HG02610 (cell line): ENCODE measurements at regions not wholly inside any gene's neighbourhood (a gene's known extent, or its start where the extent isn't known, plus 50 kb on each side); places are given as distances from the start of the nearest gene placed in this dataset.
"Not testable (repeated sequence)": the region's sequence is repeated elsewhere in the genome, so short reads cannot be mapped to it uniquely, and the experiment has no call there.

Source experiments
- ATAC-seq: cut with Tn5 transposase; IDR thresholded peaks from one replicate; pipeline ENCODE4 v1.9.1; 2021; ENCODE audit warnings: mild to moderate bottlenecking, moderate library complexity; ENCODE audit not compliant: unreplicated experiment

- no peak for ATAC-seq
Measured at GRCh38 chr6:167229586-167229985, 61.5 kb upstream of the UNC93A start.

DNA sequence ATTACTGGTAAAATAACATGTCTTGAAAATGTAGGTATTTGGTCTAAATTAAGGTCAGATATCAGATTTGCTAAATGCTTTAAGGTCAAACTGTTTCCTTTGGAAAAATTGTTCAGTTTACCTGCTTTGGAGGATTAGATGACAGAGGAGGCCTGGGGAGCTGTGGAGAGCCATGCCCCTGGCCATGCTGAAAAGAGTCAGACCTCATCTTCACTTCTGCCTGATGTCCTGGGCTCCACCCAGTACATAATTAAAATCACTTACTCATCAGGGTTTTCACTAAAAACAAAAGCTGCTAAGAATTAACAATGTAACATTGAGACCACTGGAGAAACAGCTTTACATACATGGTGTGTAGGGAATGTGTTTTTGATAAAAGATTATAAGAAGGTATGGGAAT lies 60.8 kb upstream of the UNC93A start:
- no peak for ATAC-seq

- no peak for ATAC-seq
Measured at GRCh38 chr6:167232356-167232755, 58.8 kb upstream of the UNC93A start.

- ATAC-seq = no peak
Measured at GRCh38 chr6:167233490-167233889, 57.6 kb upstream of the UNC93A start.

DNA sequence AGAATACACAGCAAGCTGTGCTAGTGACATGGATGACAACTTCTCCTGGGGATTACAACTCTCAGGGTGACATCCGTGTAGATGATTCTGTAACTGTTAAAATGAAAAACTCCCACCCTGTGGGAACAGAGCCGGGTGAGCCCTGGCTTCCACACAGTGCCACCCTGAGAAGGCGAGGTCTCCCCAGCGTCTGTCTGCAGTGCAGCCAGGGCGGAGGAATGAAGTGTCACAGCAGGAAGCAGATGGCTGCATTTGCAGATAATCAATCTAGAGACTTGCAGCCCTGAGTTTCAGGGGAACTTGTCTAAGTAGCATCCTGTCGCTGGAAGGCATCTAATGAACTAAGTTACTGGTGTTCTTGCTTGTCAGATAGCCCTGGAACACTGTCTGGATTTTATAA lies 56.5 kb upstream of the UNC93A start:
- ATAC-seq = not testable (repeated sequence)

DNA sequence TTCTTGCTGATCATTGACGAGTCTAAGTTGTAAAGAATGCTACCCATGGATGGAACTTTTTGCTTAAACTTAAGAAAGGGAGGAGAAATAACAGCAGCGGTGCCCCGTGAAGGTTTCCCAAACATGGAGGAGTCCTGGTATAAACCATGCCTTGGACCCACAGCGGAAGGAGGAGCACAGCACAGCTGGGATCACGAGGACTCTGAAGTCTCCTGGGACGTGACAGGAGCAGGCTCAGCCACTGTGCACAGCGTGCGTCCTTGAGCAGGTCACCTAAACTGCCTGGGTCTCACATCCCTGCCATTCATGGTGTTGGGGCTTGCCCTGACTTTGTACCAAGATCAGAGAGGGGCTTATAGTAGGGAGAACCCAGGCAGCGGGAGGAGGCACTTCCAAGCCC lies 56.1 kb upstream of the UNC93A start:
- ATAC-seq = no peak

- ATAC-seq = no peak
Measured at GRCh38 chr6:167235421-167236238, 55.5 kb upstream of the UNC93A start.

DNA sequence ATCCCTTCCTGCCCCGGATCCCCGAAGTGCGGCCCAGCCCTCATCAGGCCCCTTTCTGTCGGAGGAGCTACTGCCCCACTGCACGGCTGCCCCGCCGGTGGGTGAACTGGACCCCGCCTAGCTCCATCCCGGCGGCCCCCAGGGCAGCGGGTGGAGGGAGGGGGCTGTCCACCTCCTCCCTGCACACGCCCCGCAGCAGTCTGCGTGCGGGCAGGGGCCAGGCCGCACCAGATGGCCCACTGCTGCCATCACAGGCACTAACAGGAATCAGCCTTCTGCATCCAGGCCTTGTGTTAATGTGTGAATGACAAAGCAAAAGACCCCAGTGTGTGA lies 54.9 kb upstream of the UNC93A start:
- ATAC-seq = no peak

- no peak for ATAC-seq
Measured at GRCh38 chr6:167237438-167238145, 53.5 kb upstream of the UNC93A start.

DNA sequence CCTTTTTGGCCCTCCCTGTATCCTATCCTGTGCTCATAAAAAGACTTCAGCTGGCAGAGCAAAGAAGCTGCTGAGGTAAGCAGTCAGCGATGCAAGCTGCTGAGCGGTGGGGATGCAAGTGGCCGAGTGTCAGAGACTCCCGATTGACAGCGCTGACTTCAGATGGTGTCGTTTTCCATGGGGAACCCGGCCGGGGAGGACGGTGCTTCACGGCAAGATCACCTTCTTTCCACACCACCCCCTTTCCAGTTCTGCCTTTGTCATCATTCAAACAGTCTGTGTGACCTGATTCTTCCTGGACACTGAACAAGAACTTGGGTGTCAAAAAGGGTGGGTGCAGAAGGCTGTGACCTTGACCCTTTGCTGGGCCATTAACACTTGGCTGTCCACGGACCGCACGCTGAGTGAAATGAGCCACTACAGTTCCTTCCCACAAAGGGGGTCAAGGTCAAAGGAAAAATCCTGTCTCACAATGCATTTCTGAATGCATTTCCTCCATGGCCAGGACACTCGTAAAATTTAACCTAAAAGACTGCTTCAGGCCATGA lies 52.9 kb upstream of the UNC93A start:
- no peak for ATAC-seq

DNA sequence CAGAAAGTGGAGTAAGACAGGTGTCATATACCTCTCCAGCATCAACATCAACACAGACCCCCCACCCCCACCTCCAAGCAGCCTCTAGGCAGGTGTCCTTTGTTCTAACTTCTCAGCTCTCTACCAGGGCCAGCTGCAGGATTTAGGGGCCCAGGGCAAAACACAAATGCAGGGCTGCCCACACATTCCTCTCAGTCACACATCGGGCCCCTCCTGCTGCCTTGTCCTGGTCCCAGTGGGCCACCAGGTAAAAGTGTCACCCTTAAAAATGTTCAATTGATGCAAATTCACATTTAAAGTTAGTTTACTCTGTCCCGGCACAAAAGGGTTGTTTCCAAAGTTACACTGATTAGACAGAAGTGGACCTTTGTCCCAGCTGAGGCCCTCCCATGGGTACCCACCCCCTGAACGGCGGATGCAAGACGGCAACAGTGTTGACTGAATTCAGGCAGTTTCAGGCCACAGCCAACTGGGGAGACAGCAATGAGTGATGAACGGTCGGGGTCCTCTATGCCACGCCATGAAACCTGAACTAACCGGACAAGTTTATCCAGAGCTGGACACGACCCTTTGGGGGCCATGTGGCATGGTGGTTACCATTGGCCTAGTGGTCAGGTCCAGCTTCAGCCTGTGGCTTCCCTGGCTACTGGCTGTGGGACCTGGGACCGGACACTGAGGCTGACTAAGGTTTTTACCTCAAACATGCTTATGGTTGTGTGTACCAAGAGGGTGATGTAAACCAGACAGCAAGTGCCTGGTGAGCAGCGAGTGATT lies 52.2 kb upstream of the UNC93A start:
- ATAC-seq = no peak

DNA sequence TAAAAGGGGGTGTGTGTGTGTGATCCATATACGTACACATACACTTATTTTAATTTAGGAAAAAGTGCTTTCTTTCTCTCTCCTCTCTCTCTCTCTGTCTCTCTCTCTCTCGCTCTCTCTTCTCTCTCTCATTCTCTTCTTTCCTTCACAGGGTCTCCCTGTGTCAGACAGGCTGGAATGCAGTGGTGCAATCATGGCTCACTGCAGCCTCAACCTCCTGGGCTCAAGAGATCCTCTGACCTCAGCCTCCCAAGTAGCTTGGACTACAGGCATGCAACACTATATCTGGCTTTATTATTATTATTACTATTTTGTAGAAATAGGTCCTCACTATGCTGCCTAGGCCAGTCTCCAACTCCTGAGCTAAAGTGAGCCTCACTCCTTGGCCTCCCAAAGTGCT lies 51.6 kb upstream of the UNC93A start:
- ATAC-seq = not testable (repeated sequence)

GRCh38 chr6:167240034-167240541 lies 51.0 kb upstream of the UNC93A start:
- no peak for ATAC-seq
